HepG2 (cell line): ENCODE measurements at regions not wholly inside any gene's neighbourhood (a gene's known extent, or its start where the extent isn't known, plus 50 kb on each side); places are given as distances from the start of the nearest gene placed in this dataset.

Experiments used
- CSRNP1 ChIP-seq: sonication (generic); formaldehyde crosslinking; IDR thresholded peaks from 2 replicates; pipeline ENCODE4 v1.8.1; 2023; ENCODE audit warnings: mild to moderate bottlenecking, missing genetic modification reagents
- GATAD2A ChIP-seq: IDR thresholded peaks from 2 replicates; pipeline ENCODE4 v1.6.1; 2016
- HMG20A ChIP-seq: IDR thresholded peaks from 2 replicates; pipeline ENCODE4 v1.6.1; 2016; ENCODE audit warnings: borderline replicate concordance
- IKZF1 ChIP-seq: fragments of 450-650 bp; IDR thresholded peaks from 2 replicates; pipeline ENCODE4 v1.7.1; 2016
- KDM5B ChIP-seq: sonication (generic); formaldehyde crosslinking; IDR thresholded peaks from 2 replicates; pipeline ENCODE4 v1.4.0; 2020; ENCODE audit warnings: missing genetic modification reagents, mild to moderate bottlenecking, borderline replicate concordance
- MAX ChIP-seq: IDR thresholded peaks from 2 replicates; pipeline ENCODE4 v1.6.1; 2012; ENCODE audit warnings: inconsistent platforms
- PRDM15 ChIP-seq: sonication (generic); formaldehyde crosslinking; IDR thresholded peaks from 2 replicates; pipeline ENCODE4 v1.4.0; 2020; ENCODE audit warnings: missing genetic modification reagents
- RORA ChIP-seq: sonication (generic); formaldehyde crosslinking; IDR thresholded peaks from 2 replicates; pipeline ENCODE4 v1.5.0; 2020; ENCODE audit warnings: mild to moderate bottlenecking, missing genetic modification reagents, moderate library complexity
- SETDB1 ChIP-seq: sonication (generic); formaldehyde crosslinking; IDR thresholded peaks from 2 replicates; pipeline ENCODE4 v1.5.1; 2020; ENCODE audit warnings: missing genetic modification reagents, mild to moderate bottlenecking, borderline replicate concordance
- ZBTB7B ChIP-seq: sonication (generic); formaldehyde crosslinking; IDR thresholded peaks from 2 replicates; pipeline ENCODE4 v1.4.0; 2020; ENCODE audit warnings: missing genetic modification reagents
- ZMYM3 ChIP-seq: sonication (generic); formaldehyde crosslinking; IDR thresholded peaks from 2 replicates; pipeline ENCODE4 v1.5.1; 2020; ENCODE audit warnings: mild to moderate bottlenecking, missing genetic modification reagents
- ZNF292 ChIP-seq: sonication (generic); formaldehyde crosslinking; IDR thresholded peaks from 2 replicates; pipeline ENCODE4 v1.8.1; 2022; ENCODE audit warnings: mild to moderate bottlenecking, low read depth, missing genetic modification reagents, borderline replicate concordance
- ZNF343 ChIP-seq: sonication (generic); formaldehyde crosslinking; IDR thresholded peaks from 2 replicates; pipeline ENCODE4 v1.4.0; 2020; ENCODE audit warnings: mild to moderate bottlenecking, missing genetic modification reagents
- ZNF451 ChIP-seq: sonication (generic); formaldehyde crosslinking; IDR thresholded peaks from 2 replicates; pipeline ENCODE4 v1.5.0; 2020; ENCODE audit warnings: mild to moderate bottlenecking, missing genetic modification reagents
- ZNF460 ChIP-seq: sonication (generic); formaldehyde crosslinking; IDR thresholded peaks from 2 replicates; pipeline ENCODE4 v1.5.1; 2020; ENCODE audit warnings: missing genetic modification reagents, mild to moderate bottlenecking, borderline replicate concordance
- ZNF691 ChIP-seq: sonication (generic); formaldehyde crosslinking; IDR thresholded peaks from 2 replicates; pipeline ENCODE4 v1.4.0; 2020; ENCODE audit warnings: missing genetic modification reagents, low read depth, mild to moderate bottlenecking, borderline replicate concordance

GRCh38 chr3:191737742-191738141 is 276.8 kb downstream of the PYDC2 start (continued):
- no peak for TF ChIP-seq PRDM15 (CRISPR knock-in tag)
- no peak for TF ChIP-seq ZNF451 (CRISPR knock-in tag)
- TF ChIP-seq ZNF460 (CRISPR knock-in tag), result no peak
- no peak for TF ChIP-seq HMG20A (CRISPR knock-in tag)
- no peak for TF ChIP-seq KDM5B
- no peak for TF ChIP-seq ZMYM3 (CRISPR knock-in tag)
- TF ChIP-seq SETDB1, result no peak
- TF ChIP-seq GATAD2A (CRISPR knock-in tag), result no peak
- no peak for TF ChIP-seq MAX
- no peak for TF ChIP-seq IKZF1
- TF ChIP-seq ZNF691 (CRISPR knock-in tag), result no peak
- no peak for TF ChIP-seq ZNF343 (CRISPR knock-in tag)
- TF ChIP-seq ZNF292 (CRISPR knock-in tag), result no peak
- no peak for TF ChIP-seq ZBTB7B (CRISPR knock-in tag)
- no peak for TF ChIP-seq CSRNP1 (CRISPR knock-in tag)
- no peak for TF ChIP-seq RORA (CRISPR knock-in tag)
